HG03520 (cell line): ENCODE measurements at regions not wholly inside any gene's neighbourhood (a gene's known extent, or its start where the extent isn't known, plus 50 kb on each side); places are given as distances from the start of the nearest gene placed in this dataset.

Source experiments
- ATAC-seq: cut with Tn5 transposase; IDR thresholded peaks from one replicate; pipeline ENCODE4 v1.9.1; 2021; ENCODE audit warnings: mild to moderate bottlenecking, moderate library complexity; ENCODE audit not compliant: unreplicated experiment

GRCh38 chr15:77557564-77557963 is 75.1 kb downstream of the LINGO1 start:
- no peak for ATAC-seq

- no peak for ATAC-seq
Observed at GRCh38 chr15:77557144-77557543, 75.6 kb downstream of the LINGO1 start.

GRCh38 chr15:77556622-77557021 is 76.1 kb downstream of the LINGO1 start:
- no peak for ATAC-seq

GRCh38 chr15:77555232-77555631 is 77.5 kb downstream of the LINGO1 start:
- ATAC-seq, result no peak

- ATAC-seq, result no peak
Observed at GRCh38 chr15:77554306-77555080, 78.2 kb downstream of the LINGO1 start.

GRCh38 chr15:77553695-77554094 is 79.0 kb downstream of the LINGO1 start:
- ATAC-seq, result no peak

- no peak for ATAC-seq
Observed at GRCh38 chr15:77553257-77553656, 79.5 kb downstream of the LINGO1 start.

- no peak for ATAC-seq
Observed at GRCh38 chr15:77552066-77552465, 80.6 kb downstream of the LINGO1 start.

GRCh38 chr15:77550301-77551251 is 82.1 kb downstream of the LINGO1 start:
- ATAC-seq, result no peak

GRCh38 chr15:77549576-77550288 is 83.0 kb downstream of the LINGO1 start:
- ATAC-seq, result no peak

GRCh38 chr15:77548589-77549557 is 83.8 kb downstream of the LINGO1 start:
- no peak for ATAC-seq

GRCh38 chr15:77547801-77548588 is 84.7 kb downstream of the LINGO1 start:
- ATAC-seq, result no peak

GRCh38 chr15:77546870-77547269 is 85.8 kb downstream of the LINGO1 start:
- no peak for ATAC-seq

GRCh38 chr15:77546050-77546501 is 86.6 kb downstream of the LINGO1 start:
- no peak for ATAC-seq

GRCh38 chr15:77545058-77545457 is 87.7 kb downstream of the LINGO1 start:
- ATAC-seq, result no peak

GRCh38 chr15:77544162-77544561 is 88.5 kb downstream of the LINGO1 start:
- ATAC-seq, result no peak

GRCh38 chr15:77543159-77543882 is 89.4 kb downstream of the LINGO1 start:
- ATAC-seq, result peak; percentile 72

- ATAC-seq, result no peak
Observed at GRCh38 chr15:77542491-77543001, 90.2 kb downstream of the LINGO1 start.
